ENCODE measurements at regions not wholly inside any gene's neighbourhood (a gene's known extent, or its start where the extent isn't known, plus 50 kb on each side); places are given as distances from the start of the nearest gene placed in this dataset.

GRCh38 chr5:158170060-158170459 is 311.1 kb upstream of the CLINT1 start:
- Histone ChIP-seq H3K4me1 (ENCODE audit: insufficient read depth, low read length, poor library complexity, severe bottlenecking) (peaks cover 17% of the 10 kb centered on the region), H3K4me2 (ENCODE audit: low read length) (no peak overlapping the region), H3K36me3 (ENCODE audit: insufficient read depth, low read length) (no peaks in the 10 kb centered on the region), H3K4me3 (ENCODE audit: low read depth, low read length, poor library complexity, severe bottlenecking) (no peak overlapping the region), H3K9me2 (ENCODE audit: insufficient read depth, low read length) (no peaks in the 10 kb centered on the region), H3K9me3 (ENCODE audit: low read length) (no peaks in the 10 kb centered on the region), H3K79me2 (ENCODE audit: insufficient read depth, low read depth, low read length) (no peaks in the 10 kb centered on the region), H3K27ac (ENCODE audit: low read depth, low read length, poor library complexity, severe bottlenecking) (no peak overlapping the region), H4K20me1 (ENCODE audit: insufficient read depth, low read length) (no peaks in the 10 kb centered on the region), H2AFZ (ENCODE audit: low read length) (no peak overlapping the region)
- no TSS peak for BruUV-seq (replicated peaks)
- intact Hi-C loops (cut with micrococcal nuclease; ENCODE audit: unreplicated experiment) = loop anchor here (5.0 kb wide), 1 partner anchor 93 kb away; no protein-coding TSS in a partner anchor
- TF ChIP-seq CTCF (conservative IDR thresholded peaks at IDR 0.05; ENCODE audit: low read length) (no peak), EZH2phosphoT487 (IDR thresholded peaks at IDR 0.05; ENCODE audit: borderline replicate concordance, low read depth, low read length) (no peak)
- POLR2A ChIA-PET = interaction anchor here (0.6 to 0.8 kb wide), 3 partner anchors 237 to 714 kb away, joined by 3 to 4 read pairs (median 3); no protein-coding TSS in a partner anchor
- CTCF ChIA-PET (ENCODE audit: unreplicated experiment) = no interaction called here
- DNase-seq (ENCODE audit: low spot score) = no peak

GRCh38 chr5:158166424-158166823 is 307.5 kb upstream of the CLINT1 start:
- DNase-seq (ENCODE audit: low spot score) = no peak
- no peak overlapping the region for H3K4me3 ChIP-seq (ENCODE audit: low read depth, low read length, poor library complexity, severe bottlenecking)
- intact Hi-C loops (cut with micrococcal nuclease; ENCODE audit: unreplicated experiment) = no loop called here
- H3K4me2 ChIP-seq (ENCODE audit: low read length) = no peak overlapping the region
- no peak for TF ChIP-seq EZH2phosphoT487 (IDR thresholded peaks at IDR 0.05; ENCODE audit: borderline replicate concordance, low read depth, low read length)
- TF ChIP-seq CTCF (conservative IDR thresholded peaks at IDR 0.05; ENCODE audit: low read length) = no peak
- H3K36me3 ChIP-seq (ENCODE audit: insufficient read depth, low read length) = no peaks in the 10 kb centered on the region
- no peaks in the 10 kb centered on the region for H4K20me1 ChIP-seq (ENCODE audit: insufficient read depth, low read length)
- H3K9me3 ChIP-seq (ENCODE audit: low read length) = no peaks in the 10 kb centered on the region
- no peaks in the 10 kb centered on the region for H3K9me2 ChIP-seq (ENCODE audit: insufficient read depth, low read length)
- no peaks in the 10 kb centered on the region for H3K79me2 ChIP-seq (ENCODE audit: insufficient read depth, low read depth, low read length)
- POLR2A ChIA-PET = no interaction called here
- no TSS peak for BruUV-seq (replicated peaks)
- H3K4me1 ChIP-seq (ENCODE audit: insufficient read depth, low read length, poor library complexity, severe bottlenecking) = peaks cover 13% of the 10 kb centered on the region
- CTCF ChIA-PET (ENCODE audit: unreplicated experiment) = no interaction called here
- no peak overlapping the region for H2AFZ ChIP-seq (ENCODE audit: low read length)
- H3K27ac ChIP-seq (ENCODE audit: low read depth, low read length, poor library complexity, severe bottlenecking) = no peak overlapping the region

- H3K9me3 ChIP-seq (ENCODE audit: low read length) = no peaks in the 10 kb centered on the region
- H3K4me1 ChIP-seq (ENCODE audit: insufficient read depth, low read length, poor library complexity, severe bottlenecking) = peaks cover 5% of the 10 kb centered on the region
- DNase-seq (ENCODE audit: low spot score) = peak; percentile 29
- H3K4me3 ChIP-seq (ENCODE audit: low read depth, low read length, poor library complexity, severe bottlenecking) = no peak overlapping the region
- no peak overlapping the region for H2AFZ ChIP-seq (ENCODE audit: low read length)
- H3K27ac ChIP-seq (ENCODE audit: low read depth, low read length, poor library complexity, severe bottlenecking) = no peak overlapping the region
- no peaks in the 10 kb centered on the region for H4K20me1 ChIP-seq (ENCODE audit: insufficient read depth, low read length)
- peak; percentile 69 for TF ChIP-seq CTCF (conservative IDR thresholded peaks at IDR 0.05; ENCODE audit: low read length)
- TF ChIP-seq EZH2phosphoT487 (IDR thresholded peaks at IDR 0.05; ENCODE audit: borderline replicate concordance, low read depth, low read length) = no peak
- intact Hi-C loops (cut with micrococcal nuclease; ENCODE audit: unreplicated experiment) = no loop called here
- H3K9me2 ChIP-seq (ENCODE audit: insufficient read depth, low read length) = no peaks in the 10 kb centered on the region
- ChIA-PET POLR2A (no interaction called here), CTCF (ENCODE audit: unreplicated experiment) (no interaction called here)
- H3K4me2 ChIP-seq (ENCODE audit: low read length) = no peak overlapping the region
- no peaks in the 10 kb centered on the region for H3K79me2 ChIP-seq (ENCODE audit: insufficient read depth, low read depth, low read length)
- BruUV-seq (replicated peaks) = no TSS peak
- no peaks in the 10 kb centered on the region for H3K36me3 ChIP-seq (ENCODE audit: insufficient read depth, low read length)
Measured at GRCh38 chr5:158165647-158166046, 306.7 kb upstream of the CLINT1 start.
